CD14-positive monocyte (primary cell): ENCODE measurements at regions not wholly inside any gene's neighbourhood (a gene's known extent, or its start where the extent isn't known, plus 50 kb on each side); places are given as distances from the start of the nearest gene placed in this dataset.

Experiments
- DNase-seq, 3 donors: peaks; one replicate each; pipeline ENCODE4 v3.0.0-alpha.2; 2011 to 2022
- H2AFZ ChIP-seq: 2 replicates; pipeline ENCODE4 v1.6.0; 2012; ENCODE audit warnings: mild to moderate bottlenecking, low read depth, low read length, inconsistent platforms; ENCODE audit not compliant: insufficient read depth, poor library complexity, severe bottlenecking
- H3K27ac ChIP-seq, 2 donors: 1 replicate in 1 of 2; 2 replicates in 1 of 2; pipeline ENCODE4 v1.5.1; 2012 to 2013; ENCODE audit warnings: low read length in 2 of 2, control low read depth in 1 of 2, inconsistent platforms in 1 of 2, low read depth in 1 of 2, mild to moderate bottlenecking in 1 of 2
- H3K27me3 ChIP-seq, 2 donors: one replicate each; pipeline versions ENCODE4 v1.6.0 to v1.6.1; 2011 to 2013; ENCODE audit warnings: low read length in 2 of 2; ENCODE audit not compliant: control insufficient read depth in 2 of 2, insufficient read depth in 2 of 2
- H3K36me3 ChIP-seq, 2 donors: replicated peaks in 1 of 2; 1 replicate in 1 of 2; 2 replicates in 1 of 2; pipeline versions ENCODE4 v1.5.1 to v1.6.1; 2012 to 2013; ENCODE audit warnings: low read length in 2 of 2, control low read depth in 1 of 2, inconsistent platforms in 1 of 2, mild to moderate bottlenecking in 1 of 2; ENCODE audit not compliant: insufficient read depth in 2 of 2, control insufficient read depth in 1 of 2
- H3K4me1 ChIP-seq, 2 donors: 1 replicate in 1 of 2; 2 replicates in 1 of 2; pipeline versions ENCODE4 v1.5.1 to v1.6.1; 2012 to 2013; ENCODE audit warnings: low read length in 2 of 2, control low read depth in 1 of 2, inconsistent platforms in 1 of 2, mild to moderate bottlenecking in 1 of 2, moderate library complexity in 1 of 2; ENCODE audit not compliant: insufficient read depth in 2 of 2, control insufficient read depth in 1 of 2
- H3K4me2 ChIP-seq: replicated peaks from 2 replicates; pipeline ENCODE3; 2012; ENCODE audit warnings: low read length, moderate library complexity, mild to moderate bottlenecking; ENCODE audit not compliant: poor library complexity, severe bottlenecking; ENCODE audit errors: extremely low read depth
- H3K4me3 ChIP-seq, 3 experiments: fragments of 200-600 bp in 1 of 3; sonication (generic) in 1 of 3; replicated peaks in 1 of 3; 1 replicate in 2 of 3; 2 replicates in 1 of 3; pipeline ENCODE4 v1.5.1; 2011 to 2013; ENCODE audit warnings: low read length in 3 of 3, mild to moderate bottlenecking in 3 of 3, control low read depth in 2 of 3, low read depth in 2 of 3, inconsistent platforms in 1 of 3, moderate library complexity in 1 of 3
- H3K79me2 ChIP-seq: 2 replicates; pipeline ENCODE4 v1.6.0; 2012; ENCODE audit warnings: mild to moderate bottlenecking, control low read depth, inconsistent platforms, low read length, moderate library complexity; ENCODE audit not compliant: insufficient read depth
- H3K9ac ChIP-seq: 2 replicates; pipeline ENCODE4 v1.6.0; 2017; ENCODE audit warnings: low read length, mild to moderate bottlenecking; ENCODE audit not compliant: insufficient read depth, poor library complexity, severe bottlenecking
- H3K9me3 ChIP-seq, 2 donors: replicated peaks in 1 of 2; 1 replicate in 1 of 2; 2 replicates in 1 of 2; pipeline versions ENCODE4 v1.5.1 to v1.6.1; 2012 to 2013; ENCODE audit warnings: low read length in 2 of 2, control low read depth in 1 of 2; ENCODE audit not compliant: control insufficient read depth in 1 of 2, insufficient read depth in 1 of 2
- H4K20me1 ChIP-seq: 2 replicates; pipeline ENCODE4 v1.6.0; 2012; ENCODE audit warnings: mild to moderate bottlenecking, low read length, control low read depth, moderate library complexity; ENCODE audit not compliant: insufficient read depth
- H3K27ac Mint-ChIP-seq, 7 donors: one replicate each; pipeline ENCODE4 v1.8.0; 2020; ENCODE audit warnings: mild to moderate bottlenecking in 7 of 7, mixed read lengths in 7 of 7, moderate library complexity in 6 of 7, inconsistent platforms in 2 of 7
- H3K27me3 Mint-ChIP-seq, 3 donors: one replicate each; pipeline ENCODE4 v1.8.0; 2021 to 2022; ENCODE audit warnings: low read depth in 3 of 3, mild to moderate bottlenecking in 3 of 3, mixed read lengths in 3 of 3, moderate library complexity in 3 of 3, inconsistent platforms in 1 of 3
- H3K36me3 Mint-ChIP-seq, 2 donors: one replicate each; pipeline ENCODE4 v1.8.0; 2020; ENCODE audit warnings: mixed read lengths in 2 of 2, inconsistent platforms in 1 of 2, mild to moderate bottlenecking in 1 of 2
- H3K4me1 Mint-ChIP-seq: one replicate; pipeline ENCODE4 v1.8.0; 2020; ENCODE audit warnings: mild to moderate bottlenecking, mixed read lengths
- H3K4me3 Mint-ChIP-seq, 2 donors: one replicate each; pipeline ENCODE4 v1.8.0; 2020; ENCODE audit warnings: mild to moderate bottlenecking in 2 of 2, mixed read lengths in 2 of 2, moderate library complexity in 1 of 2
- H3K9me3 Mint-ChIP-seq, 7 donors: one replicate each; pipeline ENCODE4 v1.8.0; 2020 to 2022; ENCODE audit warnings: mixed read lengths in 7 of 7, mild to moderate bottlenecking in 6 of 7, moderate library complexity in 6 of 7, inconsistent platforms in 2 of 7
- CTCF ChIP-seq: fragments of 200-600 bp; IDR thresholded peaks from one replicate; pipeline ENCODE4 v1.8.0; 2022; ENCODE audit warnings: antibody characterized with exemption, mild to moderate bottlenecking
- intact Hi-C, 2 donors: fragments of 100-400 bp; cut with micrococcal nuclease; formaldehyde crosslinking; loops; one replicate each; pipeline versions ENCODE4 v1.15.0 to v1.15.1; 2023

- H4K20me1 ChIP-seq, result no peaks in the 10 kb centered on the region
- no peak overlapping the region for H3K27ac Mint-ChIP-seq
- no peaks in the 10 kb centered on the region for H3K4me1 Mint-ChIP-seq
- no peaks in the 10 kb centered on the region for H3K36me3 ChIP-seq
- no peak overlapping the region for H3K4me3 Mint-ChIP-seq
- no peak overlapping the region for H3K4me3 ChIP-seq
- H3K9me3 Mint-ChIP-seq, result peaks cover 0 to 7% (median 3%) of the 10 kb centered on the region in 7 donors
- no peaks in the 10 kb centered on the region for H3K9me3 ChIP-seq
- H2AFZ ChIP-seq, result no peak overlapping the region
- H3K36me3 Mint-ChIP-seq, result no peaks in the 10 kb centered on the region
- peaks cover 0 to 5% of the 10 kb centered on the region in 2 donors for H3K27me3 ChIP-seq
- H3K4me1 ChIP-seq, result no peaks in the 10 kb centered on the region
- no peak for TF ChIP-seq CTCF
- H3K27me3 Mint-ChIP-seq, result peaks cover 2 to 6% (median 2%) of the 10 kb centered on the region in 3 donors
- intact Hi-C loops, result no loop called here
- no peak overlapping the region for H3K9ac ChIP-seq
- DNase-seq, result no peak
- no peak overlapping the region for H3K4me2 ChIP-seq
- no peaks in the 10 kb centered on the region for H3K79me2 ChIP-seq
- H3K27ac ChIP-seq, result no peak overlapping the region
Observed at GRCh38 chr2:71822463-71822862, 325.2 kb downstream of the CYP26B1 start.

- Mint-ChIP-seq H3K9me3 (peaks cover 0 to 7% (median 3%) of the 10 kb centered on the region in 7 donors), H3K36me3 (no peaks in the 10 kb centered on the region), H3K27ac (no peak overlapping the region), H3K4me3 (no peak overlapping the region), H3K27me3 (peaks cover 2 to 6% (median 6%) of the 10 kb centered on the region in 3 donors), H3K4me1 (no peaks in the 10 kb centered on the region)
- Histone ChIP-seq H3K9ac (no peak overlapping the region), H3K4me3 (no peak overlapping the region), H3K79me2 (no peaks in the 10 kb centered on the region), H3K9me3 (no peaks in the 10 kb centered on the region), H3K27me3 (peaks cover 0 to 5% of the 10 kb centered on the region in 2 donors), H3K27ac (no peak overlapping the region), H4K20me1 (no peaks in the 10 kb centered on the region), H3K4me2 (no peak overlapping the region), H3K36me3 (no peaks in the 10 kb centered on the region), H2AFZ (no peak overlapping the region), H3K4me1 (no peaks in the 10 kb centered on the region)
- intact Hi-C loops, result no loop called here
- no peak for TF ChIP-seq CTCF
- no peak for DNase-seq
Observed at GRCh38 chr2:71821856-71822255, 325.8 kb downstream of the CYP26B1 start.
